ENCODE measurements at regions not wholly inside any gene's neighbourhood (a gene's known extent, or its start where the extent isn't known, plus 50 kb on each side); places are given as distances from the start of the nearest gene placed in this dataset.

GRCh38 chr3:64387688-64388087, 162.4 kb upstream of the PRICKLE2 start:
- DNase-seq (ENCODE audit: low spot score in 2 of 2), result no peak
- WGBS, 2 donors, result 89 to 93% methylated on average over 4 of the region's 4 CpGs
- intact Hi-C loops (cut with DNase I; ENCODE audit: low total_unique reads), result no loop called here
- TF ChIP-seq POLR2A (IDR thresholded peaks at IDR 0.05), result no peak
- TF ChIP-seq, protein P1, sequence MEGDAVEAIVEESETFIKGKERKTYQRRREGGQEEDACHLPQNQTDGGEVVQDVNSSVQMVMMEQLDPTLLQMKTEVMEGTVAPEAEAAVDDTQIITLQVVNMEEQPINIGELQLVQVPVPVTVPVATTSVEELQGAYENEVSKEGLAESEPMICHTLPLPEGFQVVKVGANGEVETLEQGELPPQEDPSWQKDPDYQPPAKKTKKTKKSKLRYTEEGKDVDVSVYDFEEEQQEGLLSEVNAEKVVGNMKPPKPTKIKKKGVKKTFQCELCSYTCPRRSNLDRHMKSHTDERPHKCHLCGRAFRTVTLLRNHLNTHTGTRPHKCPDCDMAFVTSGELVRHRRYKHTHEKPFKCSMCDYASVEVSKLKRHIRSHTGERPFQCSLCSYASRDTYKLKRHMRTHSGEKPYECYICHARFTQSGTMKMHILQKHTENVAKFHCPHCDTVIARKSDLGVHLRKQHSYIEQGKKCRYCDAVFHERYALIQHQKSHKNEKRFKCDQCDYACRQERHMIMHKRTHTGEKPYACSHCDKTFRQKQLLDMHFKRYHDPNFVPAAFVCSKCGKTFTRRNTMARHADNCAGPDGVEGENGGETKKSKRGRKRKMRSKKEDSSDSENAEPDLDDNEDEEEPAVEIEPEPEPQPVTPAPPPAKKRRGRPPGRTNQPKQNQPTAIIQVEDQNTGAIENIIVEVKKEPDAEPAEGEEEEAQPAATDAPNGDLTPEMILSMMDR (IDR thresholded peaks at IDR 0.05), result no peak
- H3K4me3 ChIP-seq (ENCODE audit: low read depth, poor library complexity, severe bottlenecking), result no peak overlapping the region

DNA sequence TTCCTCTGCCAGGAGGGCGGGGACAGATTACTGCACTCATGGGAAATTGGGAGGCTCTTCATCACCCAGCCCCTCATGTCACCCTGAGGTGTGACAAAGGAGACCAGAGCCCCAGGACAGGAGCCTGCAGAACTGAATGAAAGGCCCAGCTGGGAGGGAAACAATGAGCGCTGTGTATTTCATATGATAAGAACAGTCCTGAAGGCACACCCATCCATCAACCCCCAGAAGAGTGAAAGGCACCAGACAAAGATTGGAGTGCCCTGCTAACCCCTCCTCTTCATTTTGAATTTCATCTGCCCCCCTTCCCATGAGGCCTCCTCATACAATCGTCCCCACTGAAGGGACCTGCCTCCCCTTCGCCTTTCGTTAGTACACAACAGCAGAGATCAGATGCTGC, 160.0 kb upstream of the PRICKLE2 start:
- no peak for DNase-seq (ENCODE audit: low spot score in 2 of 2)
- TF ChIP-seq POLR2A (IDR thresholded peaks at IDR 0.05), result no peak
- no peak overlapping the region for H3K4me3 ChIP-seq (ENCODE audit: low read depth, poor library complexity, severe bottlenecking)
- intact Hi-C loops (cut with DNase I; ENCODE audit: low total_unique reads), result no loop called here
- 80 to 92% methylated on average over 5 of the region's 5 CpGs for WGBS, 2 donors

DNA sequence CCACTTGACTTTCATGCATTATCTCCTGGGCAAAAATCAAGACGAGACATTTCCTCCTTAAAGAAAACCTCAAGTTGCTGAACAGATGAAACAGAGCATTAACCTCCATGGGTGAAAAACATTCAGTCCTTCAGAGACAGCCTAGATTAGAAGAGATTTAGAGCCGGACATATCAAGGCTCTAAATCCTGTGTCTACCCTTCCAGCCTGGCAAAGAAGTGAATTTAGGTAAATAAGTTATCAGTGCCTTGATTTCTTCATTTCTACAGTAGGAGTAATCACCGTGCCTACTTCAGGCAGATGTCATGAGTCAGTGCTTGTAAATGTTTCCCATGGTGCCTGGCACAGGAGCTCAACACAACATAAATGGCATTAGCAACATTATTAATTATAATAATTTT, 159.3 kb upstream of the PRICKLE2 start:
- 72 to 82% methylated on average over 3 of the region's 3 CpGs for WGBS, 2 donors
- H3K4me3 ChIP-seq (ENCODE audit: low read depth, poor library complexity, severe bottlenecking), result no peak overlapping the region
- intact Hi-C loops (cut with DNase I; ENCODE audit: low total_unique reads), result no loop called here
- TF ChIP-seq POLR2A (IDR thresholded peaks at IDR 0.05), result no peak
- TF ChIP-seq, protein P1 (IDR thresholded peaks at IDR 0.05), result no peak
- no peak for DNase-seq (ENCODE audit: low spot score in 2 of 2)

DNA sequence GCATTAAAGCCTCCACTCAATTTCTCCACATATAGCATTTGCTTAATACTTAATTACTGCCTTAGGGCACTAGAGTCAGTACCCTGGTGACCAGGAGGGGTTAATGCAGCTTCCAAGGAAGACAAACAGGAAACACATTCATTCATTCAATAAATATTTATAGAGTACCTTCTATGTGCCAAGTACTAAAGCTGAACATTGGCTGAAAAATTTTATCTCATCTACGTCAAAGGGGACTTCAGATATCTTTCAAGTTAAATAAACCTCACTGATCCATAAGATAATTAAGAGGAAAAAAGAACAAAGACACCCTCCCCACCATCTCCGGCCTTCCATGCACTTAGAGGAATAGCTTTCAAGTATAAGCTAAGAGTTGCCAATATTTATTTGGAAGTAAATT, 156.9 kb upstream of the PRICKLE2 start:
- TF ChIP-seq, protein P1 (IDR thresholded peaks at IDR 0.05), result no peak
- no peak for TF ChIP-seq POLR2A (IDR thresholded peaks at IDR 0.05)
- WGBS, 2 donors, result 77 to 81% methylated on average over 2 of the region's 2 CpGs
- intact Hi-C loops (cut with DNase I; ENCODE audit: low total_unique reads), result no loop called here
- H3K4me3 ChIP-seq (ENCODE audit: low read depth, poor library complexity, severe bottlenecking), result no peak overlapping the region
- DNase-seq (ENCODE audit: low spot score in 2 of 2), result no peak

GRCh38 chr3:64381367-64381766, 156.1 kb upstream of the PRICKLE2 start:
- no peak overlapping the region for H3K4me3 ChIP-seq (ENCODE audit: low read depth, poor library complexity, severe bottlenecking)
- 51 to 65% methylated on average over 4 of the region's 4 CpGs for WGBS, 2 donors
- DNase-seq (ENCODE audit: low spot score in 2 of 2), result no peak
- TF ChIP-seq, protein P1 (IDR thresholded peaks at IDR 0.05), result no peak
- TF ChIP-seq POLR2A (IDR thresholded peaks at IDR 0.05), result no peak
- intact Hi-C loops (cut with DNase I; ENCODE audit: low total_unique reads), result no loop called here

DNA sequence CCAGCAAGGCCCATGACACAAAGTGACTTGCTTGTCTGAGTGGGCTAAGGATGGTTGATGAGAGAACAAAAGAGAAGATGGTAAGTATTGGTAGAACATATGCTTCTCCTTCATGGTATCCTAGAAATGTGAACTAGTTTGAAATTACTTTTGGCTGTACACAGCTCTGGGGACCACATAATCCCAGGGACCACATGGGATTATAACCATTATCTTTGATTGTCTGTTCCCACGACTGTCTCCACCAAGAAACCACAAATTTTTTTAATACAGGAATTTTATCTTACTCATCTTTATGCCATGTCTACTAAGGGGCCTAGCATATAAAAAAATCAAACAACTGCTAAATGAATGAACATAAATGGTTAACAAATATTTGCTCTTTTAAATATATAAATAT, 155.3 kb upstream of the PRICKLE2 start:
- intact Hi-C loops (cut with DNase I; ENCODE audit: low total_unique reads), result no loop called here
- WGBS, 2 donors, result 79 to 83% methylated on average over 1 of the region's 1 CpG
- DNase-seq (ENCODE audit: low spot score in 2 of 2), result no peak
- TF ChIP-seq, protein P1 (IDR thresholded peaks at IDR 0.05), result no peak
- TF ChIP-seq POLR2A (IDR thresholded peaks at IDR 0.05), result no peak
- no peak overlapping the region for H3K4me3 ChIP-seq (ENCODE audit: low read depth, poor library complexity, severe bottlenecking)
